Right forelimb (tissue), 1 donor: ENCODE measurements at regions not wholly inside any gene's neighbourhood (a gene's known extent, or its start where the extent isn't known, plus 50 kb on each side); places are given as distances from the start of the nearest gene placed in this dataset.

Experiments used
- DNase-seq: peaks from one replicate; pipeline ENCODE4 v3.0.0-alpha.2; 2018

DNA sequence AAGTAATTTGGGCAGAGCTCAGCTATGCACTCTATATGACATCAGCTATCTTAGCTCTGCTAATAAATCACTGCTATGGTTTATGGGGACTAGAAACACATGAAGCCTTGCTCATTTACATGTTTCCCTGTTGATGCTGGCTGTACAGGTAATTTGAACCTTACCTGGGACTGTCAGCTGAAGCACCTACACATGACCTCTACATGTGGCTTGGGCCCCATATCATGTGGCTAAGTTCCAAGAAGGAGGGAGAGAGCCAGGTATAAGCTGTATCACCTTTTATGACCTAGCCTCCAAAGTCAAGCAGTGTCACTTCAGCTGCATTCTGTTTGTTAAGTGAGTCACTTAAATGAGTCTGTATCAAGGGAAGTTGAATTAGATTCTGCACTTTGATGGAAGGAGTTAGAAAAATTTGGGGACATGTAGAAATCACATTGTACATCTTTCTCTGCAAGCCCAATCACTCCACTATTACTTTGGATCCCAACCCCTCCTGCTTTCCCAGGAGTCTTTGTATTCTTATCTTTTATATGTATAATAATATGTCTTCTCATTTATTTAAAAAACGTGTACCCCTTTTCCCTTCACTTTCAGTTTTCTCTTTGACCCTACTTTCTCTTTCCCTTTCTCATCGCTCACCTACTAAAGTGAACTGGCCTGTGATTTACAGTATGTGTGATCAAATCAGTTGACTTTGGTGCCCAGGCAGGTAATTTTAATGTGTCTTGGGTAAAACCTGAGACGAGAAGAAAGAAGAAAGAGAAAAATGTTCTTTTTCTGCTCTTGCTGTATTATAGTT is 53.4 kb upstream of the PRKACB start:
- no peak for DNase-seq

DNA sequence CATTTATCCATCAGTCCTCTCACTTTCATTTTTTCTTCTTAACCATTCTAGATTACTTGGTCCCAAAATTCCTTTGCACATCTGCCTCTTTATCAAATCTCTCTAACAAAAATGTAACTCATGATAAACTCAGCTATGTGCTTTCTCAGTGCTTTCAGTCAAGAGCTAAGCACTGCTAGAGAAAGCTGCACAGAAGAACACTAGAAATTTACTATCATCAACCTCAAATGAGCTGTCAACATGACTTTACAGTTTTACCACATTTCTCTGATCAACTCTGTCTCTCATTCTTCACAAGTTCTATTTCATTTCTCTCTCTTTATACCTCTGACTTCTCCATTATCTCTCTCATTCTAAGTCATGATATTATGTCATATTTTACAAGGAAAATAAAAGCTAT is 54.2 kb upstream of the PRKACB start:
- no peak for DNase-seq

DNA sequence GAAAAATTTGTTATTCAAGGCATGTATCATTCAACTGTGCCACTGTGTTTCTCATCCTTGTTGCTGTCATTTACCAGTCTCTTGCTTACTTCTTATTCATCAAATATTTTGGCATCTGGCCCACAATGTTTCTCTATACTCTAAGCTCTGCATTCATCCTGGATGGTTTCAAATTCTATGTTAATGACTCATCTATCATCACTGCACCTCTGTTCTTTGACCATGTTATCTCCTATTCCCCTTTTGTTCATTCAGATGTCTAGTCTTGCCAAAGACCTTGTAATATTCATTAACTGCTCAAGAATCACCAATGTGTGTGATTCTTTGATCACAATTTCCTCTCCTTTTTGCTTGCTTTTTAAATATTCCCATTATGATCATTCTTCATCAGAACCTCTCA is 54.6 kb upstream of the PRKACB start:
- DNase-seq = no peak

DNA sequence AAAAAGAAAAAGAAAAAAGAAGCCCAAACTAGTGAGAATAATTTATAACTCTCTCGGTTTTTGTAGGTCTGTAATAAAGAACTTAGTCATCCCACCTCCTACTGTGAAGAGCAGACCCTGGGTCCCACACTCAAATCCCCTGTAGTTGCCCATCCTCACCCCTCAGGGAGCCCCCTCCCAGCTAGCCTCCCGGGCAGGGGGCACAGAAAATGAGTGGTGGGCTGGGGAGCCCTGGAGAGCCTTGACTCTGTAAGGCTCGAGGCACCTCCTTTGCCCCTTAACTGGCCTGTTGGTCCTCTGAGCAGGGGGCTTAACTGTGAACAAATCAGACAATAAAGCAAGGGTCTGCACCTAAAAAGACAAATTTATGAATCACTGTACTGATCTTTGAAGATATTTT is 57.5 kb upstream of the PRKACB start:
- DNase-seq = no peak

DNA sequence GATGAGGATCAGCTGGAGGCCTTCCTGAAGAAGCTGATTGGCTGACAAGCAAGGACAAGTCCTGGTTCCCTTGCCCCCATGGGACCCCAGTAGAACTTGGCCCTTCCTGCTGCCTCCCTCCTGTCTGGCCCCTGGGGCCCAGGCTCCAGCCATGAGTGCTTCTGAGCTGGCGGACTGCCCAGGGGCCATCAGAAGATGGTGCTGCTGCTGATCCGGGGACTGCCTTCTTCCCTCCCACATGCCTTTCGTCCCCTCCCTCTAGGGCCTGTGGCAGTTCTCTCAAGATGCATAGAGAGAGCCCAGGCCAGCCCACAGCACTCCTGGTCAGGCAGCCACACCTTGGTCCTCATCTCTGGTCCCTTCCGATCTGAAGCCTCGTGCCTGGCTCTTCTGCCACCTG is 57.9 kb upstream of the PRKACB start:
- DNase-seq = no peak

DNA sequence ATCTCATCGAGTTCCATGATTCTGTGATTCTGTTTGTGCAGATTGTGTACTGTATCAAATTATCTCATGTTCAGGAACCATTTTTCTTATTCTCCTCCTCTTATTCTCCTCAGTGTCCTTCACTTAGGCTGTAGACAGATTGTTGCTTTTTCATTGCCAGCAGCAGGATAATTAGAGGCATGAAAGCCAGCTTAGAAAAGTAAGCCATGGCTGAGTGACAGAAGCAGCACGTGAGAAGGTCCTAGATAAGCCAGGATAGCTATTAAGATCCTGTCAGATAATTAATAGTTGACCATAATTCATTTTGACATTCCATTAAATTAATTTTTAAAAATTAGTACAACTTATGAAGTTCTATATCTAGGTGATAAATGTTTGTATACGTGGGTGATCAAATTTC is 60.8 kb upstream of the PRKACB start:
- no peak for DNase-seq

DNA sequence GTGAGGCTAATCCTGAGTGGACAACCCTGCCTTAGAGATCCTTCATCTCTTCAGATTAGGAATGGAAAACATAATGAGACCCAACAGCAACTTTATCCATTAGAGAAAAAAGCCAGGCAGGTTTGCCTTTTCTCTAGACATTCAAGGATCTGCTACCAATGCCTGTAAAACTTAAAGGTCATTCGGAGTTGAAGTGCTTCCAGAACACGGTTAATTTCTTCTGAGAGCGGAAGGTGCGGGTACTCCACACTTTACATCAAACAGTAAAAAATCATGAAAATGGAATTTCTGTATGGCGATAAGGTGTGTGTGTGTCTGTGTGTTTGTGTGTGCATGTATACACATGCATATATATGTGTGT is 65.2 kb upstream of the PRKACB start:
- DNase-seq = no peak

DNA sequence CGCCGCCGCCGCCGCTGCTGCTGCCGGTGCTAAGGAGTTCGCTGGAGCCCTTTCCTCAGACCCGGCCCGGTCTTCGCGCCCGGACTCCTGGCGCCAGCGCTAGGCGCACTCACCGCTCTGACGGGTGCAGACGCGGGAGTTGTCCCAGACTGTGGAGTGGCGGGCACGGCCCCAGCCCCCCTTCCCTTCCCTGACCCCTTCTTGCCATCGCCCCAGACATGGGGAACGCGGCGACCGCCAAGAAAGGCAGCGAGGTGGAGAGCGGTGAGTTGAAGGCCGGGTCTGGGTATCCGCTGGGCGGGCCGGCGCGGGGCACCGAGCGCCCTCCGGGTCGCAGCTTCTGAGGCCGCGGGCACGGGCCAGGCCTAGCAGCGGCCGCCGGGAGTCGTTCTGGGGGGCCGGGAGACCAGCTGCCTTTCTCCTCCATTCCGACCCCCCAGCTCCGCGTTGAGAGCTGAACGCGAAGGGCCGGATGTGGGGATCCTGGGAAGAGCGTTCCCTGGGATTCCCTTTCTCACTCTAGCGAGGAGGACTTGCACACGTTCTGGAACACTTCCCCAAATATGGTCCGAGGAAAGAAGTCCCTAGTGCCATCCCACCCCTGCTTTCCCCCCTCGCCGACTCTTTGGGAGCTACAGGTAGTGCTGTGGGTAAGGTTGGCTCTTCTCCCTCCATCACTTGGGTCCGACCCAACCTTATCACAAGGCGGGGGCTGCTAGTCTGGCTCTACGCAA is 65.8 kb upstream of the PRKACB start:
- no peak for DNase-seq

DNA sequence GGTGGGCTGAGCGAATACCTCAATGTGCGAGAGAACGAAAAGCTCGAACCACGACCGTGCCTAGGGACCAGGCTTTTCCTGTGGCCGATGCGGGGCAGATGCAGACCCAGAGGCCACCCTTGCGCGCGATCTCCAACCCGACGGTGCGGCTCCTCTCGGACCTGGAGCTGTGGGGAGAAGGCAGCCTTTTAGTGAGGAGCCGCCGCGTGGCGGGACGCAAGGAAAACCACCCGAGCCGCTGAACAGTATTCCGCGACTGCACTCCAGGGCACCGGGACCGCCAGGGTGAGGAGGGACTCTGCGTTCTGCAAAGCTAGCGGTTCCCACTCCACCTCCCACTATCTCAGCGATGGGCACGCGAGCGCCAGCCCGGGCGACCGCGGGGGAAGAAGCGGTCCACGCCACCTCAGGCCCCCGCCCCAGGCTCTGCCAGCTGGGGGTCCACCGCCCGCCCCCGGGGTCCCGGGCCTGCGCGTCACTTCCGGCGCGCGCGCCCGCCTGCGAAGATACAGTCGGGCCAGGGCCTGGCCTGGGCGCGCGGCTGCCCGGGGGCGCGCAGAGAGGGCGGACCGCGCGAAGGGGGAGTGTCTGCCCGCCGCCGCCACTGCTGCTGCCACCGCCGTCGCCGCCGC is 66.5 kb upstream of the PRKACB start:
- peak; percentile 93 for DNase-seq

DNA sequence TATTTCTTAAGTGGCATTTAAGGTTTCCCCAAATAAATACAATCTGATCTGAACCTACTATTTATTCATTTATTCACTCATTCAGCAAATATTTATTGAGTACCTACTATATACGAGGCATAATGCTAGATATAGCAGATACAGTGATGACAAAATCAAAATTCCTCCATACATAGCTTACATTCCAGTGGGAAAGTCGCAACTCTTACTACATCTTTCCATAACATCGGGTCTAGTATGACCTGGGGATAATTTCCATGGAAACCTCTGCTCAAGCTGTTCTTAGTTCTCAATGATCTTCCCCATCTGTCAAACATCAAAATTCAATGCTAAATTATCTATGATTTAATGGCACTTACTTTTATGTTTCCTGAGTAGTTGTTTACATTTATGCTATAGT is 70.8 kb upstream of the PRKACB start:
- no peak for DNase-seq

DNA sequence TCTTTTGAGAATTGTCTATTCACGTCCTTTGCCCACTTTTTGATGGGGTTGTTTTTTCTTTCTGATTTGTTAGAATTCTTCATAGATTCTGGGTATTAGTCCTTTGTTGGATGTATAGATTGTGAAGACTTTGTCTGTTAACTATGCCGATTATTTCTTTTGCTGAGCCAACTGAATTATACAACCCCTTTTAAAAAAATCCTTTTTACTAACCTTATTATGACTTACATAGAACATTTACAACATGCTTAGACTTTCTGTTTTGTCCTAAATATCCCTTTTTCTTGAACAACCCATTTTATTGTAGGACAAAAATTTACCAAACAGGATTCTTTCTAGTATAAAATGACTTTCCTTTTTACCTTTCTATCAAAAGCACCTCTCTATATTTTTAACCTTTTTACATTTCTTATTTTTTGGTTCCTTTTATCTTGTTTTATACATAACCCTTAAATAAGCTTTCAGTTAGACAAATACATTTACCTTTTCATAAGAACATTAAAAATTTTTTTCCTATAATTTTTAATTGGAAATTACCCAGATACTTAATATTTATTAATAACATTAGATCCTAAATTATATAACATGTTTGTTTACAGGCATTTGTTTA is 70.4 kb upstream of the TTLL7 start:
- no peak for DNase-seq

DNA sequence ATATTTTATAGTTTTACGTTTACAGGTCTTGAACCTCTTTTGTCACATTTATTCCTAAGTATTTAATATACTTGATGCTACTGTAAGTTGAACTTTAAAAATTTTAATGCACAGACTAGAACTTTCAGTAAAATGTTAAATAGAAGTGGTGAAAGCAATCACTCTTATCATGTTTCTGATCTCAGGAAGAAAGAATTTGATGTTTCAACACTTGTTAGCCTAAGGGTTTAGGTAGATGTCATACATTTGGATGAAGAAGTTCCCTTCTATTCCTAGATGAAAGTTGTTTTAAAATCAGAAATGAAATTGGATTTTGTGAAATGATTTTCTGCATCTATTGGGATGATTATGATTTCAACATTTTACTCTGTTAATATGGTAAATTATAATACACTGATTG is 63.6 kb upstream of the TTLL7 start:
- no peak for DNase-seq

DNA sequence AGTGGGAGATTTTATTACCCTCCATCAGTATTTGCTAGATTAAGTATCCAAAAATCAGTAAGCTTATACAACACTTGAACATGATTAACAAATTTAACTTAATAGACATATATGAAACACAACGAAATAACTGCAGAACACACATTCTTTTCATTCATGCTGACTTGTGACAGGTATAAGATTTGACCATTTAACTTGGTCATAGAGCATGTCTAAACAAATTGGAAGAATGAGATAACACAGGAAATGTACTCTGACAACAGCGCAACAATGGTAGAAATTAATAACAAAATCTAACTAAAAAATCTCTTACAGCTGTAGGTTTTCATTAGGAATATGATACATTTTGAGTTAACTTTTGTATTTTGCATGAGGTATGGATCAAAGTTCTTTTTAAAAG is 62.4 kb upstream of the TTLL7 start:
- DNase-seq = no peak

DNA sequence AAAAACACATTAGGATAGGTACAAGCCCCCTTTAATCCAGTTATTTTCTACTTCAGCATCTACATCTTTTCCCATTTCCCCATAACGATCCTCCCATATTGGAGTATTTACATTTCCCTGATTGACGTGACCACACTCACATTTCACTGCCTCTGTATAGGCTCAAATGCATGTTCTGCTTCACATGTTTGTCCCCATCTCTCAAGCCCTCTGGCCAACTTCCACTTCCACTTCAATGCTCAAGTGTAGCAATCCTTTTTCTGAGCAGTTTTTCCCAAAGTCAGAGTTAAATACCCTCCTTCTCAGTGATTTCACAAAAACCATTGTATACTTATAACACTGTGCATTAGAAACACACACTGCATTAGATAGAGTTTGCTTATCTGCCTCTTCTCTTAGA is 61.8 kb upstream of the TTLL7 start:
- no peak for DNase-seq

DNA sequence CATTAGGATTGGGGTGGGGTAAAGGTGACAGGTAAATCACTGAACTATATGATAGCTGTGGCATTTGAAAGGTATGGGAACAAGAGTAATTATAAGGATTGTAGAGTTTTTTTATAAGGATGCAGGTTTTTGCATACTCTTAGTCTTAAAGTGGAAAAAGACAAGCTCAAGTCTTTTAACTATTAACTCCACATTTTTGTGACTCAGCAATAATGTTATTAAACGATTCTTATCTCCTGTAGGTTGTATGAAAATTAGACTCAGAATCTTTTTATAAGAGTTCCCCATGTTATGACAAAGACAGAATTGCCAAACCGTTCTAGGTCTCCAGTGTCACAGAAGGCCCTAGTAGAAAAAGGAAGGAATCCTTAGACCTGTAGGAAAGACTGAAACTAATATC is 49.9 kb upstream of the TTLL7 start:
- no peak for DNase-seq
